WI38 (cell line): ENCODE measurements at regions not wholly inside any gene's neighbourhood (a gene's known extent, or its start where the extent isn't known, plus 50 kb on each side); places are given as distances from the start of the nearest gene placed in this dataset.

ENCODE experiments used
- H3K4me3 ChIP-seq: 2 replicates; pipeline ENCODE4 v1.5.1; 2011; ENCODE audit warnings: low read depth, mild to moderate bottlenecking, control low read depth, low read length
- CTCF ChIP-seq: IDR thresholded peaks from 2 replicates; pipeline ENCODE4 v1.5.1; 2012; ENCODE audit warnings: low read depth, mild to moderate bottlenecking, control low read depth, low read length

- TF ChIP-seq CTCF = no peak
- no peak overlapping the region for H3K4me3 ChIP-seq
Measured at GRCh38 chr13:105389373-105389772, 1146.1 kb downstream of the EFNB2 start.

DNA sequence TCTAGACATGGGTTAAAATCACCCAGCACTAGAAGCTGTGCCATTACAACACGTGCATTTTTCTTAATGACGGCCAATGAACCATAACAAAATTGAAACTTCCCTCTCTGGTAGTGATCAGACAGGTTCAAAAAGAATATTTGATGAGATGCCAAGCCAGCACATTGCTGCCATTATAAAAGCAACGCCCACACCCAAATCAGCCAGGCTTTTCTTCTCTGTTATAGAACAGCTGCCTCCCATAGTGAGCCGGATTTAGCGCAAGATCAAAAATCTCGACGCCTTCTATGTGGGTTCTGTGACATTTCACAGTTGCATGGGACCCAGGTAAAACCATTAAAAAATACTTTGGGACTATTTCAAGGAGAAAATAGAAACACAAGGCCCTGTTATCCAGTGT is 1158.0 kb downstream of the EFNB2 start:
- no peak overlapping the region for H3K4me3 ChIP-seq
- TF ChIP-seq CTCF = no peak

DNA sequence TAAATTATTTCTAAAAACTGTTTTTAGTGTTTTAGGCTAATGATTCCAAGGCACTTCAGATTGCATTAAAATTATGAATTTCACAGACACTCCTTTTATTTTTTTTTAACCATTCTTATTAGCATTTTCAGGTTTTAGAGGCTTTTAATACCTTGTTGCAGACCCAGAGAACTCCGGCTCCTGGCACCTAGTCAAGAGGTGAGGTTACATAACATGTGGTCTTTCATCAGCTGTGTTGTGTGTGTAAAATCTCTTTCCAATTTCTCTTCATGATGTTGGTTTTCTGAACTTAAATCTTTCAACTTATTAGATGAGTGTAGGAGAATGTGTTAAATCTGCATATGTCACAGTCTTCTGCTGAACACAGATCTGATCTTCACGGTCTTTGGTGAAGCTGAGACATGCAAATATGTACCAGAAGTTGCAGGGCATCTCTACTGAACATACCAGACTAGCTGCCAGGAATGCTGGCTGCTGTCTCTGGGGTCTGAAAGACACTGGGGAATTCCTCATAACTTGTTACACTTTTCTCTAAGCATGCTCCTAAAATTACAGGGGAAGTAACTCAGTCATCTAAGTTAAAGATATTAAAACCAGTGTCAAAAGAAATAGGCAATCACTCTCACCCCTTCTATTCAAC is 1165.3 kb downstream of the EFNB2 start:
- no peak for TF ChIP-seq CTCF
- H3K4me3 ChIP-seq = no peak overlapping the region

- no peak overlapping the region for H3K4me3 ChIP-seq
- no peak for TF ChIP-seq CTCF
Measured at GRCh38 chr13:105368781-105369180, 1166.7 kb downstream of the EFNB2 start.

- no peak for TF ChIP-seq CTCF
- H3K4me3 ChIP-seq = no peak overlapping the region
Measured at GRCh38 chr13:105365831-105366230, 1169.6 kb downstream of the EFNB2 start.

- no peak overlapping the region for H3K4me3 ChIP-seq
- no peak for TF ChIP-seq CTCF
Measured at GRCh38 chr13:105365021-105365550, 1170.4 kb downstream of the EFNB2 start.

DNA sequence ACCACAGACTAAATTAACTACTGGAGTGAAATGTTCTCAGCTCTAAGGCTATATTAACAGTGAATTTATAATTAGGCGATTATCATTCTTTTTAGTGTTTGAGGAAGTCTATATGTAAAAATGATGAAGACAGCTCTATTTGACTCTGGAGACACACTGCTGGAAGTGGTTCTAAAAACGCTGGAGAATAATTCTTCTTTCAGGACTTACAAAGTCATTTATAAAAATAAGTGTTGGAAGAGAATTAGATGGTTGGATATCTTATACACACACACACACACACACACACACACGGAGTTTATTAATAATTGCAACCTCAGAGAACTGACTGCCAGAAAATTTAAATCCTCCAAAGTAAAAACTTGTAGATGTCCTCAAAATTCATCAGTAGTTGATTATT is 1171.3 kb downstream of the EFNB2 start:
- no peak overlapping the region for H3K4me3 ChIP-seq
- no peak for TF ChIP-seq CTCF
